Body of pancreas (tissue), 4 donors: ENCODE measurements at regions not wholly inside any gene's neighbourhood (a gene's known extent, or its start where the extent isn't known, plus 50 kb on each side); places are given as distances from the start of the nearest gene placed in this dataset.

Source experiments
- ATAC-seq: fragments of 150-250 bp; one replicate; pipeline ENCODE4 v1.9.1; 2016
- DNase-seq, 4 donors: peaks; one replicate each; pipeline ENCODE4 v3.0.0-alpha.2; 2019
- H3K27ac ChIP-seq, 4 donors: fragments of 200-600 bp; sonication (generic); 1 replicate in 3 of 4; 2 replicates in 1 of 4; pipeline versions ENCODE4 v1.5.1 to v1.6.1; 2016 to 2019; ENCODE audit warnings: mild to moderate bottlenecking in 1 of 4, mixed read lengths in 1 of 4, moderate library complexity in 1 of 4
- H3K27me3 ChIP-seq, 2 donors: fragments of 200-600 bp; sonication (generic); one replicate each; pipeline ENCODE4 v1.6.0; 2016; ENCODE audit warnings: mild to moderate bottlenecking in 1 of 2
- H3K36me3 ChIP-seq, 2 donors: fragments of 200-600 bp; sonication (generic); replicated peaks in 1 of 2; 2 replicates each; pipeline ENCODE4 v1.5.1; 2016; ENCODE audit warnings: low read depth in 2 of 2; ENCODE audit not compliant: insufficient read depth in 1 of 2
- H3K4me1 ChIP-seq: fragments of 200-600 bp; sonication (generic); one replicate; pipeline ENCODE4 v1.6.0; 2016
- H3K4me3 ChIP-seq, 2 donors: fragments of 200-600 bp; sonication (generic); 1 replicate in 1 of 2; 2 replicates in 1 of 2; pipeline ENCODE4 v1.5.1; 2016 to 2019
- H3K9me3 ChIP-seq, 3 donors: fragments of 200-600 bp; sonication (generic); 1 replicate in 2 of 3; 2 replicates in 1 of 3; pipeline ENCODE4 v1.5.1; 2016
- POLR2A ChIP-seq, 3 donors: fragments of 450-650 bp; IDR thresholded peaks; one replicate each; pipeline ENCODE4 v1.6.1; 2016; ENCODE audit warnings: antibody characterized with exemption in 3 of 3, mild to moderate bottlenecking in 2 of 3
- WGBS, 2 donors: methylation state at CpG; one replicate each; pipeline ENCODE4 v1.1.5; 2017; 5-methylcytosine and 5-hydroxymethylcytosine counted together
- intact Hi-C: fragments of 100-400 bp; cut with DNase I; formaldehyde crosslinking; loops from one replicate; pipeline ENCODE4 v1.15.1; 2023
- TF ChIP-seq, protein P1 (sequence below), 7 experiments: fragments of 450-650 bp in 4 of 7; fragments of 200-600 bp in 3 of 7; sonication (generic) in 3 of 7; IDR thresholded peaks; one replicate each; pipeline ENCODE4 v1.5.1; 2016 to 2019; ENCODE audit warnings: antibody characterized with exemption in 7 of 7

DNA sequence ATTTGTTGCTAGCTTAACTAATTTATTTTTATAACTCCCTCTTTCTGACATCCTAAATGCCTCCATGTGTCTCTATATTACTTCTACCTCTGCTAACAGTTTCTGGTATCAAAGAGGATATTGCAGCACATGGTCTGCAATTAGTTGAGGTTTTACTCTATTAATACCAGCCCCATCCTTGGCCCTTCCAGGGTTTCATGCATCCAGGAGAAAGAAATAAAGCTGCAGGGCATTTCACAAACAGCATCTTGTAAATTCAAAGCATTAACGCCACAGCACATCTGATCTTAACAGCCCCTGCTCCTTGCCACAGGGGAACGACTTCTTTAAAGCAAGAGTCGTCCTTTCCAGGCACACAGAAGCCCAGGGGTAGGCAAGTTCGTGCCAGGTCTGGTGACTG, 258.9 kb downstream of the ICOS start:
- intact Hi-C loops: no loop called here
- no peak overlapping the region for H3K27ac ChIP-seq
- no peaks in the 10 kb centered on the region for H3K36me3 ChIP-seq
- no peaks in the 10 kb centered on the region for H3K4me1 ChIP-seq
- no peak for DNase-seq
- H3K27me3 ChIP-seq: no peaks in the 10 kb centered on the region
- H3K4me3 ChIP-seq: no peak overlapping the region
- ATAC-seq: no peak
- TF ChIP-seq, protein P1, sequence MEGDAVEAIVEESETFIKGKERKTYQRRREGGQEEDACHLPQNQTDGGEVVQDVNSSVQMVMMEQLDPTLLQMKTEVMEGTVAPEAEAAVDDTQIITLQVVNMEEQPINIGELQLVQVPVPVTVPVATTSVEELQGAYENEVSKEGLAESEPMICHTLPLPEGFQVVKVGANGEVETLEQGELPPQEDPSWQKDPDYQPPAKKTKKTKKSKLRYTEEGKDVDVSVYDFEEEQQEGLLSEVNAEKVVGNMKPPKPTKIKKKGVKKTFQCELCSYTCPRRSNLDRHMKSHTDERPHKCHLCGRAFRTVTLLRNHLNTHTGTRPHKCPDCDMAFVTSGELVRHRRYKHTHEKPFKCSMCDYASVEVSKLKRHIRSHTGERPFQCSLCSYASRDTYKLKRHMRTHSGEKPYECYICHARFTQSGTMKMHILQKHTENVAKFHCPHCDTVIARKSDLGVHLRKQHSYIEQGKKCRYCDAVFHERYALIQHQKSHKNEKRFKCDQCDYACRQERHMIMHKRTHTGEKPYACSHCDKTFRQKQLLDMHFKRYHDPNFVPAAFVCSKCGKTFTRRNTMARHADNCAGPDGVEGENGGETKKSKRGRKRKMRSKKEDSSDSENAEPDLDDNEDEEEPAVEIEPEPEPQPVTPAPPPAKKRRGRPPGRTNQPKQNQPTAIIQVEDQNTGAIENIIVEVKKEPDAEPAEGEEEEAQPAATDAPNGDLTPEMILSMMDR (IDR thresholded peaks at IDR 0.05): no peak
- TF ChIP-seq POLR2A (IDR thresholded peaks at IDR 0.05): no peak
- no peaks in the 10 kb centered on the region for H3K9me3 ChIP-seq
- WGBS, 2 donors: 65 to 73% methylated on average over 4 of the region's 4 CpGs

DNA sequence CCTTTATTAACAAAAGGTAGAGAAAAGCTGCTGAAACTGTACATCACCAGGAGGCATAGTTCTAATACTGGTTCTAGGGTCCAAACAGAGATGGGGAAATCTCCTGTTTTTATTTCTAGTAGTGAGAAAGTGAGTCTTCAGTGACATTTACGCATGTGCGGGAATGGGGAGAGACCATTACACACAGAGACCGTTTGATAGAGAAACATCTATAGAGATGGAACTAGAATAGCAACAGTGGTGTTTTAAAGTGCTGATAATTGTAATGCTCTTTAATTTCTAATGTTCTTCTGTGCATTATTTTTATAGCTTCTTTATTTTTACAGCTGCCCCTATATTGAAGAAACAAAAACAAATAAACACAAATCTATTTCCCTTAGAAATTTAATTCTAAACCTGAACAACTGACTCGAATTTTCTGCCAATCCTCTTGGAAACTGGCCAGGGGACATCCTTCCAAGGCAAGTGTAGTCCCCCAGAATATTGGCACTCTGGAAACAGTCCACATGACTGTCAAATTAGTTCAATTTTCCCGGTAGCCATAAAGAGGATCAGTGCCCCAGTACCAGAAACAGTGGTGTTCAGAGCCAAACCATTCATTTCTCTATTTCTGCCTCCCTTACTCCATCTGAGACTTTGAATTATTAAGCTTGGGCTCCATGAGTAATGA, 260.9 kb downstream of the ICOS start:
- no peak overlapping the region for H3K27ac ChIP-seq
- H3K4me3 ChIP-seq: no peak overlapping the region
- H3K27me3 ChIP-seq: no peaks in the 10 kb centered on the region
- H3K36me3 ChIP-seq: no peaks in the 10 kb centered on the region
- TF ChIP-seq POLR2A (IDR thresholded peaks at IDR 0.05): no peak
- TF ChIP-seq, protein P1 (IDR thresholded peaks at IDR 0.05): no peak
- H3K9me3 ChIP-seq: no peaks in the 10 kb centered on the region
- intact Hi-C loops: no loop called here
- H3K4me1 ChIP-seq: no peaks in the 10 kb centered on the region
- DNase-seq: no peak
- WGBS, 2 donors: 66 to 67% methylated on average over 5 of the region's 5 CpGs
- no peak for ATAC-seq

DNA sequence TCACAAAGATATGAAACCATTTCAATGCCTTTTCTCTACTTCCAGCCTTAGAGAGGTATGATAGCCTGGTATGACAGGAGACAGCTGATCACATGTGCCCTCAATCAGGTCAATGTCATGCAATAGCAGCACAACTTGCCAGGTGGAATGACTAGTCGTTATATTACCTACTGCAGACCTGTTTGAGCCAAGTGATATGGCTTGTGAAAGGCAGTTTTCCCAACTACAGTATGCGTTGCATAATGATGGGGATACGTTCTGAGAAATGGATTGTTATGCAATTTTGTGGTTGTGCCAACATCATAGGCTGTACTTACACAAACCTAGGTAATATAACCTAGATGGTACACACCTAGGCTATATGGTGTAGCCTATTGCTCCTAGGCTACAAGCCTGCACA, 262.8 kb downstream of the ICOS start:
- no peaks in the 10 kb centered on the region for H3K27me3 ChIP-seq
- DNase-seq: no peak
- WGBS, 2 donors: 37 to 47% methylated on average over 3 of the region's 3 CpGs
- H3K4me3 ChIP-seq: no peak overlapping the region
- intact Hi-C loops: no loop called here
- no peaks in the 10 kb centered on the region for H3K4me1 ChIP-seq
- no peak for TF ChIP-seq POLR2A (IDR thresholded peaks at IDR 0.05)
- TF ChIP-seq, protein P1 (IDR thresholded peaks at IDR 0.05): no peak
- no peaks in the 10 kb centered on the region for H3K36me3 ChIP-seq
- H3K9me3 ChIP-seq: no peaks in the 10 kb centered on the region
- ATAC-seq: no peak
- no peak overlapping the region for H3K27ac ChIP-seq

DNA sequence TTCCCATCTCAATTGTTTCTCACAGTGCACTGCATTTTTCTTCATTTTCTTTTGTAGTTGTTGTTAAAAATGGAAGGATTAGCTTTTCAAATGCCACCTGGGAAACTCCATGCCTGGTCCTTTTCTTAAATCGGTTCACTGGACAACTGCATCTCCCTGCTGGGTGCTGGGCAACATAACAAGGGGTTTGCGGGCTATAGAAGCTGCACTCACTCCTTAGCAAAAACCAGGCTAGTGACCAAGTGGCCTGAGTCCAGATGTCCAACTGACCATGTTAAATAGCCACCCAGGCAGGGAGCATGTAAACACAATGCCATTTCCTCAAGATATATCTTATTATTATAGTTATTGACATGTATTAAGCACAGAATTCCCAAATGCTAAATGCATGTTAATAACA, 264.9 kb downstream of the ICOS start:
- no peak for TF ChIP-seq POLR2A (IDR thresholded peaks at IDR 0.05)
- TF ChIP-seq, protein P1 (IDR thresholded peaks at IDR 0.05): no peak
- Histone ChIP-seq H3K4me3 (no peak overlapping the region), H3K9me3 (no peaks in the 10 kb centered on the region), H3K27me3 (no peaks in the 10 kb centered on the region), H3K36me3 (no peaks in the 10 kb centered on the region), H3K27ac (no peak overlapping the region), H3K4me1 (no peaks in the 10 kb centered on the region)
- DNase-seq (peak in 2 of 4 donors; percentile 5 to 29), ATAC-seq (no peak)
- intact Hi-C loops: no loop called here
- 78 to 82% methylated on average over 2 of the region's 2 CpGs for WGBS, 2 donors

DNA sequence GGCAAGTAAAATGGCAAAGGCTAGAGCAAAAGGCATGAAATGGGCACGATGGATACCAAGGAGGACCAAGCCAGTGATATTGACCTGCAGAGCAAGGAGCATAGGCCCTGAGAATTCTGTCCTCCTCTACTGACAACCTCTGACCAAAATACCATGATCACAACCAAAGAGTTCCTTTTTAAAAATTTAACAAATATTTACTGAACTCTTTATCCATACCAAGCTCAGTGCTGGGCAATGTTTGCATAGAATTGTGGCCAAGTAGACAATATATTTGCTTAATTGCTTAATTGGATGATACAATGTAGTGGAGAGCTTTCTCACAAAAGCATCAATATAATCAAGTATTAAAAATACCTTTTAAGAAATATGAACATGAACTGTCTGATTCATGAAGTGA, 265.7 kb downstream of the ICOS start:
- H3K36me3 ChIP-seq: no peaks in the 10 kb centered on the region
- H3K9me3 ChIP-seq: no peaks in the 10 kb centered on the region
- no peaks in the 10 kb centered on the region for H3K27me3 ChIP-seq
- H3K4me3 ChIP-seq: no peak overlapping the region
- no peak for ATAC-seq
- 60 to 81% methylated on average over 1 of the region's 1 CpG for WGBS, 2 donors
- no peak for TF ChIP-seq POLR2A (IDR thresholded peaks at IDR 0.05)
- TF ChIP-seq, protein P1 (IDR thresholded peaks at IDR 0.05): no peak
- intact Hi-C loops: no loop called here
- no peaks in the 10 kb centered on the region for H3K4me1 ChIP-seq
- DNase-seq: no peak
- H3K27ac ChIP-seq: no peak overlapping the region
